Neural progenitor cell (in vitro differentiated cells): ENCODE measurements at regions not wholly inside any gene's neighbourhood (a gene's known extent, or its start where the extent isn't known, plus 50 kb on each side); places are given as distances from the start of the nearest gene placed in this dataset.

Source experiments
- CTCF ChIP-seq: fragments of 200-600 bp; sonication (generic); IDR thresholded peaks from 2 replicates; pipeline ENCODE4 v1.5.1; 2017; ENCODE audit warnings: antibody characterized with exemption, mild to moderate bottlenecking
- EZH2 ChIP-seq: fragments of 200-600 bp; sonication (generic); IDR thresholded peaks from 2 replicates; pipeline ENCODE4 v1.6.1; 2017; ENCODE audit warnings: antibody characterized with exemption, mild to moderate bottlenecking, moderate library complexity
- EZH2phosphoT487 ChIP-seq: fragments of 200-600 bp; sonication (generic); IDR thresholded peaks from 2 replicates; pipeline ENCODE4 v1.6.1; 2017; ENCODE audit warnings: antibody characterized with exemption

- TF ChIP-seq CTCF (no peak), EZH2 (no peak), EZH2phosphoT487 (no peak)
These were observed 91.1 kb downstream of the MRPL14 start for GRCh38 chr6:44036196-44036595.
